GM23248 (cell line): ENCODE measurements at regions not wholly inside any gene's neighbourhood (a gene's known extent, or its start where the extent isn't known, plus 50 kb on each side); places are given as distances from the start of the nearest gene placed in this dataset.

ENCODE experiments used
- EZH2 ChIP-seq: fragments of 200-600 bp; sonication (generic); IDR thresholded peaks from 2 replicates; pipeline ENCODE4 v1.6.1; 2018; ENCODE audit warnings: antibody characterized with exemption, mild to moderate bottlenecking; ENCODE audit not compliant: insufficient read depth, poor library complexity, severe bottlenecking
- EZH2phosphoT487 ChIP-seq: fragments of 200-600 bp; sonication (generic); IDR thresholded peaks from 2 replicates; pipeline ENCODE4 v1.6.1; 2018; ENCODE audit warnings: antibody characterized with exemption, moderate library complexity, mild to moderate bottlenecking, low read depth; ENCODE audit not compliant: insufficient read depth

DNA sequence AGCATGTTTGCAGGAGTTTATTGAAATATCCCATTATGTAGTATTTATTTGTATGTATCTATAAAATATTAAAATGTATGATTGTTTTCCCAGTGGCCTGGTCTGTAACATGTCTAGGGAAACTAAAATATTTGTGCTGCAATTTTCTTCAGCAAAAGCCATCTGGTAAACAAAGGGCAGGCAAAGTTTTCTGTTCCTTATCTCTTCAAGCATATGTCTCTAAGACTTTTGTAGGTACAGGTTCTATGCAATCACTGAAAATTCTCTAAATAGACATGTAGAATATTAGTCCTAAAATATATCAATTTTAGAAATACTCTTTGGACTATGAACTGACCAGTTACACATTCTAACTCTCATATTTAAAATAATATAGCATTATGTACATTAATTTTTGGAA is 585.8 kb upstream of the RGS18 start:
- TF ChIP-seq EZH2 (no peak), EZH2phosphoT487 (no peak)
